Neural cell (in vitro differentiated cells): ENCODE measurements at regions not wholly inside any gene's neighbourhood (a gene's known extent, or its start where the extent isn't known, plus 50 kb on each side); places are given as distances from the start of the nearest gene placed in this dataset.

Source experiments
- H2AFZ ChIP-seq: fragments of 200-600, 300-800 bp; sonication (generic), shearing (Covaris generic); 2 replicates; pipeline ENCODE4 v1.6.0; 2014; ENCODE audit warnings: low read depth, mild to moderate bottlenecking, antibody characterized with exemption, low read length, moderate library complexity
- H3F3A ChIP-seq: fragments of 200-600 bp; shearing (Covaris generic); 2 replicates; pipeline ENCODE4 v1.6.1; 2016; ENCODE audit warnings: mild to moderate bottlenecking, moderate library complexity, mixed read lengths, antibody characterized with exemption, low read length; ENCODE audit not compliant: insufficient read depth, poor library complexity, severe bottlenecking
- H3K27ac ChIP-seq: fragments of 200-600, 300-800 bp; sonication (generic), shearing (Covaris generic); 2 replicates; pipeline ENCODE4 v1.5.1; 2014; ENCODE audit warnings: mild to moderate bottlenecking, low read length, moderate library complexity
- H3K27me3 ChIP-seq: fragments of 300-800, 200-600 bp; sonication (generic), shearing (Covaris generic); 2 replicates; pipeline ENCODE4 v1.6.0; 2014; ENCODE audit warnings: mild to moderate bottlenecking, low read depth, low read length, moderate library complexity; ENCODE audit not compliant: insufficient read depth
- H3K36me3 ChIP-seq: fragments of 300-800, 200-600 bp; sonication (generic), shearing (Covaris generic); 2 replicates; pipeline ENCODE4 v1.5.1; 2014; ENCODE audit warnings: mild to moderate bottlenecking, antibody characterized with exemption, low read length, moderate library complexity; ENCODE audit not compliant: insufficient read depth
- H3K4me2 ChIP-seq: fragments of 300-800, 200-600 bp; sonication (generic), shearing (Covaris generic); 2 replicates; pipeline ENCODE4 v1.6.0; 2014; ENCODE audit warnings: mild to moderate bottlenecking, low read length
- H3K4me3 ChIP-seq: fragments of 300-800, 200-600 bp; sonication (generic), shearing (Covaris generic); 2 replicates; pipeline ENCODE4 v1.5.1; 2014; ENCODE audit warnings: mild to moderate bottlenecking, low read length, moderate library complexity
- H3K79me2 ChIP-seq: fragments of 200-600 bp; shearing (Covaris generic); replicated peaks from 2 replicates; pipeline ENCODE4 v1.6.0; 2014; ENCODE audit warnings: mild to moderate bottlenecking, low read length, moderate library complexity; ENCODE audit not compliant: insufficient read depth
- H3K9ac ChIP-seq: fragments of 300-800, 200-600 bp; sonication (generic), shearing (Covaris generic); 2 replicates; pipeline ENCODE4 v1.6.1; 2016; ENCODE audit warnings: mild to moderate bottlenecking, low read length, mixed read lengths
- H3K9me2 ChIP-seq: fragments of 200-600 bp; shearing (Covaris generic); 2 replicates; pipeline ENCODE4 v1.6.1; 2016; ENCODE audit warnings: mild to moderate bottlenecking, low read length, mixed read lengths; ENCODE audit not compliant: insufficient read depth
- H3K9me3 ChIP-seq: fragments of 200-600, 300-800 bp; sonication (generic), shearing (Covaris generic); 2 replicates; pipeline ENCODE4 v1.6.1; 2016; ENCODE audit warnings: mild to moderate bottlenecking, mixed run types, low read length, moderate library complexity, mixed read lengths
- H4K20me1 ChIP-seq: fragments of 200-600 bp; shearing (Covaris generic); 2 replicates; pipeline ENCODE4 v1.6.1; 2016; ENCODE audit warnings: mild to moderate bottlenecking, mixed run types; ENCODE audit not compliant: insufficient read depth
- EP300 ChIP-seq: fragments of 450-650 bp; conservative IDR thresholded peaks from 2 replicates; pipeline ENCODE4 v1.6.1; 2014; ENCODE audit warnings: antibody characterized with exemption, mild to moderate bottlenecking, moderate library complexity; ENCODE audit not compliant: poor library complexity, severe bottlenecking
- EZH2 ChIP-seq: fragments of 200-600, 300-800 bp; shearing (Covaris generic), sonication (generic); IDR thresholded peaks from 2 replicates; pipeline ENCODE4 v1.6.1; 2014; ENCODE audit warnings: antibody characterized with exemption, low read length, borderline replicate concordance, mild to moderate bottlenecking; ENCODE audit not compliant: insufficient read depth, poor library complexity, severe bottlenecking
- MXI1 ChIP-seq: fragments of 450-650 bp; conservative IDR thresholded peaks from 2 replicates; pipeline ENCODE4 v1.6.1; 2014; ENCODE audit warnings: antibody characterized with exemption, mild to moderate bottlenecking; ENCODE audit not compliant: poor library complexity, severe bottlenecking
- POLR2AphosphoS5 ChIP-seq: IDR thresholded peaks from 2 replicates; pipeline ENCODE4 v1.6.1; 2012
- RAD21 ChIP-seq: fragments of 450-650 bp; conservative IDR thresholded peaks from 2 replicates; pipeline ENCODE4 v1.6.1; 2014; ENCODE audit warnings: antibody characterized with exemption, mild to moderate bottlenecking, moderate library complexity
- SMC3 ChIP-seq: fragments of 450-650 bp; conservative IDR thresholded peaks from 2 replicates; pipeline ENCODE4 v1.6.1; 2014; ENCODE audit warnings: antibody characterized with exemption, mild to moderate bottlenecking, moderate library complexity; ENCODE audit not compliant: poor library complexity
- TAF1 ChIP-seq: IDR thresholded peaks from 2 replicates; pipeline ENCODE4 v1.6.1; 2012; ENCODE audit warnings: low read depth
- TF ChIP-seq, protein P1 (sequence below): IDR thresholded peaks from 2 replicates; pipeline ENCODE4 v1.6.1; 2012; ENCODE audit warnings: borderline replicate concordance
- TF ChIP-seq, protein P2 (sequence below): fragments of 450-650 bp; IDR thresholded peaks from 2 replicates; pipeline ENCODE4 v1.5.1; 2014; ENCODE audit warnings: antibody characterized with exemption, mild to moderate bottlenecking, moderate library complexity; ENCODE audit not compliant: poor library complexity, severe bottlenecking

DNA sequence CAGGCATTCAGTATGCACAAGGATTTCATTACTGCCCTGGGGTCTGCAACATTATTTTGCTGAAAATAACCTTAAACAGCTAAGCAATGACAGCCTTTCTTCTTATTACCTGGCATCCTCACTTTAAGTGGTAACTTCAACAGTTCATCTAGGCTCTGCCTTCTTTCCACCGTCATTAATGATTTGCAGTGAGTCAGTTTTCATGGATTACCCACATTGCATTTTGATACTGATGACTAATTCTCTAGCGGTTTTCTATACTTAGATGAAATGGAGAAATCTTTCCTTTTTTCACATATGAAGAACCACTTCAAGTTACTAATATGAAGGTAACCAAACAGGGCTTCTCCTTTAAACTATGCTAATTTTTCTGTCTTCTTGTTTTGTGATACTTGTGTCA is 226.9 kb upstream of the TMPRSS15 start:
- Histone ChIP-seq H3K4me2 (no peak overlapping the region), H3K4me3 (no peak overlapping the region), H3K36me3 (no peaks in the 10 kb centered on the region), H2AFZ (no peak overlapping the region), H3K79me2 (no peaks in the 10 kb centered on the region), H3F3A (no peaks in the 10 kb centered on the region), H4K20me1 (no peaks in the 10 kb centered on the region), H3K27me3 (no peaks in the 10 kb centered on the region), H3K9ac (no peak overlapping the region), H3K27ac (no peak overlapping the region), H3K9me3 (no peaks in the 10 kb centered on the region), H3K9me2 (no peaks in the 10 kb centered on the region)
- TF ChIP-seq SMC3 (no peak), POLR2AphosphoS5 (no peak), EZH2 (no peak), RAD21 (no peak), EP300 (no peak), MXI1 (no peak), TAF1 (no peak)
- TF ChIP-seq, protein P1, sequence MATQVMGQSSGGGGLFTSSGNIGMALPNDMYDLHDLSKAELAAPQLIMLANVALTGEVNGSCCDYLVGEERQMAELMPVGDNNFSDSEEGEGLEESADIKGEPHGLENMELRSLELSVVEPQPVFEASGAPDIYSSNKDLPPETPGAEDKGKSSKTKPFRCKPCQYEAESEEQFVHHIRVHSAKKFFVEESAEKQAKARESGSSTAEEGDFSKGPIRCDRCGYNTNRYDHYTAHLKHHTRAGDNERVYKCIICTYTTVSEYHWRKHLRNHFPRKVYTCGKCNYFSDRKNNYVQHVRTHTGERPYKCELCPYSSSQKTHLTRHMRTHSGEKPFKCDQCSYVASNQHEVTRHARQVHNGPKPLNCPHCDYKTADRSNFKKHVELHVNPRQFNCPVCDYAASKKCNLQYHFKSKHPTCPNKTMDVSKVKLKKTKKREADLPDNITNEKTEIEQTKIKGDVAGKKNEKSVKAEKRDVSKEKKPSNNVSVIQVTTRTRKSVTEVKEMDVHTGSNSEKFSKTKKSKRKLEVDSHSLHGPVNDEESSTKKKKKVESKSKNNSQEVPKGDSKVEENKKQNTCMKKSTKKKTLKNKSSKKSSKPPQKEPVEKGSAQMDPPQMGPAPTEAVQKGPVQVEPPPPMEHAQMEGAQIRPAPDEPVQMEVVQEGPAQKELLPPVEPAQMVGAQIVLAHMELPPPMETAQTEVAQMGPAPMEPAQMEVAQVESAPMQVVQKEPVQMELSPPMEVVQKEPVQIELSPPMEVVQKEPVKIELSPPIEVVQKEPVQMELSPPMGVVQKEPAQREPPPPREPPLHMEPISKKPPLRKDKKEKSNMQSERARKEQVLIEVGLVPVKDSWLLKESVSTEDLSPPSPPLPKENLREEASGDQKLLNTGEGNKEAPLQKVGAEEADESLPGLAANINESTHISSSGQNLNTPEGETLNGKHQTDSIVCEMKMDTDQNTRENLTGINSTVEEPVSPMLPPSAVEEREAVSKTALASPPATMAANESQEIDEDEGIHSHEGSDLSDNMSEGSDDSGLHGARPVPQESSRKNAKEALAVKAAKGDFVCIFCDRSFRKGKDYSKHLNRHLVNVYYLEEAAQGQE, result no peak
- TF ChIP-seq, protein P2, sequence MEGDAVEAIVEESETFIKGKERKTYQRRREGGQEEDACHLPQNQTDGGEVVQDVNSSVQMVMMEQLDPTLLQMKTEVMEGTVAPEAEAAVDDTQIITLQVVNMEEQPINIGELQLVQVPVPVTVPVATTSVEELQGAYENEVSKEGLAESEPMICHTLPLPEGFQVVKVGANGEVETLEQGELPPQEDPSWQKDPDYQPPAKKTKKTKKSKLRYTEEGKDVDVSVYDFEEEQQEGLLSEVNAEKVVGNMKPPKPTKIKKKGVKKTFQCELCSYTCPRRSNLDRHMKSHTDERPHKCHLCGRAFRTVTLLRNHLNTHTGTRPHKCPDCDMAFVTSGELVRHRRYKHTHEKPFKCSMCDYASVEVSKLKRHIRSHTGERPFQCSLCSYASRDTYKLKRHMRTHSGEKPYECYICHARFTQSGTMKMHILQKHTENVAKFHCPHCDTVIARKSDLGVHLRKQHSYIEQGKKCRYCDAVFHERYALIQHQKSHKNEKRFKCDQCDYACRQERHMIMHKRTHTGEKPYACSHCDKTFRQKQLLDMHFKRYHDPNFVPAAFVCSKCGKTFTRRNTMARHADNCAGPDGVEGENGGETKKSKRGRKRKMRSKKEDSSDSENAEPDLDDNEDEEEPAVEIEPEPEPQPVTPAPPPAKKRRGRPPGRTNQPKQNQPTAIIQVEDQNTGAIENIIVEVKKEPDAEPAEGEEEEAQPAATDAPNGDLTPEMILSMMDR, result no peak

DNA sequence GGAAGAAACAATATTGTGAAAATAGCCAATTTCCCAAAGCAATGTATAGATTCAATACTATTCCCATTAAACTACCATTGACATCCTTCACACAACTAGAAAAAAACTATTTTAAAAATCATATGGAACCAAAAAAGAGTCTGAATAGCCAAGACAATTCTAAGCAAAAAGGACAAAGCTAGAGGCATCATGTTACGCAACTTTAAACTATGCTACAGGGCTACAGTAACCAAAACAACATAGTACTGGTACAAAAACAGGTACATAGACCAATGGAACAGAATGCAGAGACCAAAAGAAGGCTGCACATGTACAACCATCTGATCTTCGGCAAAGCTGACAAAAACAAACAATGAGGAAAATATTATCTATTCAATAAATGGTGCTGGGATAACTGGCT is 233.3 kb upstream of the TMPRSS15 start:
- Histone ChIP-seq H3K9me2 (no peaks in the 10 kb centered on the region), H3K36me3 (no peaks in the 10 kb centered on the region), H3F3A (no peaks in the 10 kb centered on the region), H3K9me3 (no peaks in the 10 kb centered on the region), H3K27me3 (no peaks in the 10 kb centered on the region), H4K20me1 (no peaks in the 10 kb centered on the region), H3K4me2 (no peak overlapping the region), H3K79me2 (no peaks in the 10 kb centered on the region), H2AFZ (no peak overlapping the region), H3K4me3 (no peak overlapping the region), H3K27ac (no peak overlapping the region), H3K9ac (no peak overlapping the region)
- no peak for TF ChIP-seq POLR2AphosphoS5
- no peak for TF ChIP-seq EP300
- no peak for TF ChIP-seq RAD21
- TF ChIP-seq EZH2, result no peak
- TF ChIP-seq TAF1, result no peak
- TF ChIP-seq MXI1, result no peak
- TF ChIP-seq, protein P1, result no peak
- TF ChIP-seq SMC3, result no peak
- TF ChIP-seq, protein P2, result no peak
